ENCODE measurements at regions not wholly inside any gene's neighbourhood (a gene's known extent, or its start where the extent isn't known, plus 50 kb on each side); places are given as distances from the start of the nearest gene placed in this dataset.

GRCh38 chr3:30141927-30142326 lies 464.5 kb upstream of the TGFBR2 start:
- Histone ChIP-seq H4K91ac (ENCODE audit: insufficient read depth, low read depth, low read length) (no peak overlapping the region), H2BK15ac (ENCODE audit: low read depth, low read length) (no peak overlapping the region), H3K18ac (ENCODE audit: low read depth, low read length) (no peak overlapping the region), H3K4ac (ENCODE audit: low read depth, low read length) (no peak overlapping the region), H2BK5ac (ENCODE audit: low read depth, low read length, poor library complexity, severe bottlenecking) (no peak overlapping the region), H3K4me1 (ENCODE audit: control insufficient read depth, insufficient read depth, low read length) (no peaks in the 10 kb centered on the region), H3K9me3 (ENCODE audit: control insufficient read depth, insufficient read depth, low read length) (no peaks in the 10 kb centered on the region), H3K27ac (ENCODE audit: insufficient read depth, low read length) (no peak overlapping the region), H3K27me3 (ENCODE audit: control insufficient read depth, insufficient read depth, low read length) (no peaks in the 10 kb centered on the region), H3K79me1 (ENCODE audit: low read depth in 1 of 2, low read length in 2 of 2) (no peaks in the 10 kb centered on the region), H3K14ac (replicated peaks; ENCODE audit: low read depth, low read length) (no peak overlapping the region), H2AK9ac (replicated peaks; ENCODE audit: low read depth, low read length, poor library complexity) (no peak overlapping the region), H3K4me2 (ENCODE audit: low read depth, low read length) (no peak overlapping the region), H2BK20ac (ENCODE audit: low read depth, low read length) (no peak overlapping the region), H3K4me3 (ENCODE audit: insufficient read depth, low read depth, low read length) (no peak overlapping the region), H4K20me1 (ENCODE audit: insufficient read depth, low read length) (no peaks in the 10 kb centered on the region), H2BK120ac (ENCODE audit: low read depth, low read length) (no peak overlapping the region), H4K8ac (ENCODE audit: low read depth in 2 of 2, low read length in 2 of 2) (no peak overlapping the region), H2AFZ (replicated peaks; ENCODE audit: low read length, poor library complexity) (no peak overlapping the region), H3K23ac (ENCODE audit: low read depth, low read length) (no peak overlapping the region), H2AK5ac (ENCODE audit: low read depth, low read length) (no peak overlapping the region), H3K36me3 (ENCODE audit: control insufficient read depth, insufficient read depth, low read length) (no peaks in the 10 kb centered on the region), H3K56ac (ENCODE audit: extremely low read depth, insufficient read depth, low read length) (no peak overlapping the region), H3K9me1 (ENCODE audit: insufficient read depth, low read length) (no peaks in the 10 kb centered on the region), H4K5ac (ENCODE audit: low read depth, low read length) (no peak overlapping the region), H3K9ac (ENCODE audit: low read depth, low read length) (no peak overlapping the region)
- BruUV-seq (replicated peaks): no TSS peak
- ChIA-PET CTCF (no interaction called here), POLR2A (ENCODE audit: unreplicated experiment) (no interaction called here)
- dilution Hi-C loops (cut with HindIII; ENCODE audit: low sequenced_read_pairs, unreplicated experiment): no loop called here
- TF ChIP-seq RFX5 (IDR thresholded peaks at IDR 0.05; ENCODE audit: low read depth, low read length): no peak
- TF ChIP-seq CEBPB (IDR thresholded peaks at IDR 0.05; ENCODE audit: low read depth, low read length): no peak
- TF ChIP-seq SMC3 (IDR thresholded peaks at IDR 0.05; ENCODE audit: low read depth, low read length): no peak
- TF ChIP-seq NFE2L2 (IDR thresholded peaks at IDR 0.05; ENCODE audit: low read depth, low read length): no peak
- no peak for TF ChIP-seq POLR2A (IDR thresholded peaks at IDR 0.05; ENCODE audit: low read depth, low read length)
- TF ChIP-seq ELK1 (IDR thresholded peaks at IDR 0.05; ENCODE audit: borderline replicate concordance, low read depth, low read length): no peak
- no peak for TF ChIP-seq RAD21 (IDR thresholded peaks at IDR 0.05; ENCODE audit: low read length)
- no peak for TF ChIP-seq FOS (IDR thresholded peaks at IDR 0.05; ENCODE audit: low read depth, low read length)
- TF ChIP-seq RCOR1 (IDR thresholded peaks at IDR 0.05; ENCODE audit: insufficient replicate concordance, low read length): no peak
- TF ChIP-seq BHLHE40 (IDR thresholded peaks at IDR 0.05; ENCODE audit: low read depth, low read length): no peak
- no peak for TF ChIP-seq MAZ (IDR thresholded peaks at IDR 0.05; ENCODE audit: borderline replicate concordance, low read depth, low read length)
- TF ChIP-seq USF2 (IDR thresholded peaks at IDR 0.05; ENCODE audit: low read depth, low read length): no peak
- TF ChIP-seq CTCF (conservative IDR thresholded peaks at IDR 0.05; ENCODE audit: low read depth, low read length): no peak
- TF ChIP-seq MAFK (IDR thresholded peaks at IDR 0.05; ENCODE audit: low read depth, low read length): no peak
- TF ChIP-seq CHD1 (IDR thresholded peaks at IDR 0.05; ENCODE audit: low read depth, low read length): no peak
- no peak for TF ChIP-seq MXI1 (IDR thresholded peaks at IDR 0.05; ENCODE audit: borderline replicate concordance, low read depth, low read length)
- no peak for ATAC-seq (ENCODE audit: low read depth)
- in situ Hi-C loops (cut with MboI; ENCODE audit: low sequenced_read_pairs): no loop called here
- intact Hi-C loops (cut with micrococcal nuclease): no loop called here
- 50% methylated on average over 1 of the region's 3 CpGs; no CpG with 5 or more reads in 1 of the 2 experiments for WGBS, 2 experiments (ENCODE audit: extremely low coverage in 2 of 2, insufficient read length in 1 of 2)
- no peak for DNase-seq

All from IMR-90 (cell line).